ENCODE measurements at regions not wholly inside any gene's neighbourhood (a gene's known extent, or its start where the extent isn't known, plus 50 kb on each side); places are given as distances from the start of the nearest gene placed in this dataset.

- intact Hi-C loops (cut with micrococcal nuclease): no loop called here
These were observed 311.3 kb upstream of the NT5C1B start for GRCh38 chr2:18900691-18901141.

- intact Hi-C loops (cut with micrococcal nuclease): no loop called here
These were observed 310.4 kb upstream of the NT5C1B start for GRCh38 chr2:18899725-18900124.

- intact Hi-C loops (cut with micrococcal nuclease): no loop called here
These were observed 308.9 kb upstream of the NT5C1B start for GRCh38 chr2:18898271-18898670.

GRCh38 chr2:18896125-18896764, 306.9 kb upstream of the NT5C1B start:
- intact Hi-C loops (cut with micrococcal nuclease): no loop called here

- intact Hi-C loops (cut with micrococcal nuclease): no loop called here
These were observed 302.4 kb upstream of the NT5C1B start for GRCh38 chr2:18891600-18892345.

- intact Hi-C loops (cut with micrococcal nuclease): no loop called here
These were observed 300.4 kb upstream of the NT5C1B start for GRCh38 chr2:18889565-18890332.

GRCh38 chr2:18885457-18885856, 296.1 kb upstream of the NT5C1B start:
- intact Hi-C loops (cut with micrococcal nuclease): no loop called here

GRCh38 chr2:18883616-18884456, 294.5 kb upstream of the NT5C1B start:
- intact Hi-C loops (cut with micrococcal nuclease): no loop called here

- intact Hi-C loops (cut with micrococcal nuclease): no loop called here
These were observed 282.1 kb upstream of the NT5C1B start for GRCh38 chr2:18871430-18871829.

- intact Hi-C loops (cut with micrococcal nuclease): no loop called here
These were observed 280.9 kb upstream of the NT5C1B start for GRCh38 chr2:18870307-18870706.

- intact Hi-C loops (cut with micrococcal nuclease): no loop called here
These were observed 272.6 kb upstream of the NT5C1B start for GRCh38 chr2:18861951-18862350.

GRCh38 chr2:18860179-18860578, 270.8 kb upstream of the NT5C1B start:
- intact Hi-C loops (cut with micrococcal nuclease): no loop called here

GRCh38 chr2:18856765-18857164, 267.4 kb upstream of the NT5C1B start:
- intact Hi-C loops (cut with micrococcal nuclease): no loop called here

- intact Hi-C loops (cut with micrococcal nuclease): no loop called here
These were observed 265.7 kb upstream of the NT5C1B start for GRCh38 chr2:18855027-18855426.

- intact Hi-C loops (cut with micrococcal nuclease): no loop called here
These were observed 260.6 kb upstream of the NT5C1B start for GRCh38 chr2:18849841-18850578.

- intact Hi-C loops (cut with micrococcal nuclease): no loop called here
These were observed 259.3 kb upstream of the NT5C1B start for GRCh38 chr2:18848646-18849045.

- intact Hi-C loops (cut with micrococcal nuclease): no loop called here
These were observed 256.6 kb upstream of the NT5C1B start for GRCh38 chr2:18845854-18846445.

- intact Hi-C loops (cut with micrococcal nuclease): no loop called here
These were observed 253.5 kb upstream of the NT5C1B start for GRCh38 chr2:18842836-18843235.

GRCh38 chr2:18841248-18842150, 252.1 kb upstream of the NT5C1B start:
- intact Hi-C loops (cut with micrococcal nuclease): no loop called here
